ENCODE measurements at regions not wholly inside any gene's neighbourhood (a gene's known extent, or its start where the extent isn't known, plus 50 kb on each side); places are given as distances from the start of the nearest gene placed in this dataset.

- DNase-seq (ENCODE audit: low read depth in 2 of 2): no peak
- no peak overlapping the region for H3K4me3 ChIP-seq (replicated peaks in 1 of 2; ENCODE audit: low read depth in 2 of 2, low read length in 2 of 2)
- TF ChIP-seq CTCF (IDR thresholded peaks at IDR 0.05; ENCODE audit: low read depth, low read length): no peak
Observed at GRCh38 chr12:77617818-77618217, 212.9 kb upstream of the NAV3 start.

GRCh38 chr12:77615332-77615731, 215.4 kb upstream of the NAV3 start:
- TF ChIP-seq CTCF (IDR thresholded peaks at IDR 0.05; ENCODE audit: low read depth, low read length): no peak
- DNase-seq (ENCODE audit: low read depth in 2 of 2): peak; percentile 2 to 7
- no peak overlapping the region for H3K4me3 ChIP-seq (replicated peaks in 1 of 2; ENCODE audit: low read depth in 2 of 2, low read length in 2 of 2)

- no peak for DNase-seq (ENCODE audit: low read depth in 2 of 2)
- no peak for TF ChIP-seq CTCF (IDR thresholded peaks at IDR 0.05; ENCODE audit: low read depth, low read length)
- H3K4me3 ChIP-seq (replicated peaks in 1 of 2; ENCODE audit: low read depth in 2 of 2, low read length in 2 of 2): no peak overlapping the region
Observed at GRCh38 chr12:77613411-77613810, 217.3 kb upstream of the NAV3 start.

- DNase-seq (ENCODE audit: low read depth in 2 of 2): no peak
- TF ChIP-seq CTCF (IDR thresholded peaks at IDR 0.05; ENCODE audit: low read depth, low read length): no peak
- H3K4me3 ChIP-seq (replicated peaks in 1 of 2; ENCODE audit: low read depth in 2 of 2, low read length in 2 of 2): no peak overlapping the region
Observed at GRCh38 chr12:77610446-77610845, 220.2 kb upstream of the NAV3 start.

- TF ChIP-seq CTCF (IDR thresholded peaks at IDR 0.05; ENCODE audit: low read depth, low read length): no peak
- no peak overlapping the region for H3K4me3 ChIP-seq (replicated peaks in 1 of 2; ENCODE audit: low read depth in 2 of 2, low read length in 2 of 2)
- DNase-seq (ENCODE audit: low read depth in 2 of 2): no peak
Observed at GRCh38 chr12:77609016-77609415, 221.7 kb upstream of the NAV3 start.

- no peak overlapping the region for H3K4me3 ChIP-seq (replicated peaks in 1 of 2; ENCODE audit: low read depth in 2 of 2, low read length in 2 of 2)
- TF ChIP-seq CTCF (IDR thresholded peaks at IDR 0.05; ENCODE audit: low read depth, low read length): no peak
- DNase-seq (ENCODE audit: low read depth in 2 of 2): no peak
Observed at GRCh38 chr12:77608271-77608824, 222.3 kb upstream of the NAV3 start.

GRCh38 chr12:77606348-77606747, 224.3 kb upstream of the NAV3 start:
- no peak overlapping the region for H3K4me3 ChIP-seq (replicated peaks in 1 of 2; ENCODE audit: low read depth in 2 of 2, low read length in 2 of 2)
- no peak for TF ChIP-seq CTCF (IDR thresholded peaks at IDR 0.05; ENCODE audit: low read depth, low read length)
- DNase-seq (ENCODE audit: low read depth in 2 of 2): no peak
